HepG2 (cell line): ENCODE measurements at regions not wholly inside any gene's neighbourhood (a gene's known extent, or its start where the extent isn't known, plus 50 kb on each side); places are given as distances from the start of the nearest gene placed in this dataset.
A peak's percentile ranks its signal among the peaks of the same experiment; 100 is the strongest.

Experiments used
- ARNTL ChIP-seq: sonication (generic); formaldehyde crosslinking; IDR thresholded peaks from 2 replicates; pipeline ENCODE4 v1.4.0; 2020; ENCODE audit warnings: mild to moderate bottlenecking, missing genetic modification reagents
- FOXK1 ChIP-seq: sonication (generic); formaldehyde crosslinking; IDR thresholded peaks from 2 replicates; pipeline ENCODE4 v1.4.0; 2020; ENCODE audit warnings: low read depth, missing genetic modification reagents, borderline replicate concordance
- GATAD1 ChIP-seq: IDR thresholded peaks from 2 replicates; pipeline ENCODE4 v1.6.1; 2016; ENCODE audit warnings: missing genetic modification reagents, missing compliant biosample characterization
- HNRNPUL1 ChIP-seq: fragments of 200-400 bp; formaldehyde crosslinking; IDR thresholded peaks from 2 replicates; pipeline ENCODE4 v1.6.1; 2017; ENCODE audit warnings: low read depth, mild to moderate bottlenecking, low read length, moderate library complexity
- ISX ChIP-seq: sonication (generic); formaldehyde crosslinking; conservative IDR thresholded peaks from 2 replicates; pipeline ENCODE4 v1.5.0; 2020; ENCODE audit warnings: missing genetic modification reagents
- KDM3A ChIP-seq: IDR thresholded peaks from 2 replicates; pipeline ENCODE4 v1.6.1; 2018; ENCODE audit warnings: low read depth, missing compliant biosample characterization
- MAFK ChIP-seq, 2 experiments: IDR thresholded peaks in 1 of 2; conservative IDR thresholded peaks in 1 of 2; 2 replicates each; pipeline ENCODE4 v1.6.1; 2011; ENCODE audit warnings: improper control_type of control experiment in 2 of 2, low read length in 2 of 2
- NFYC ChIP-seq: IDR thresholded peaks from 2 replicates; pipeline ENCODE4 v1.6.1; 2016; ENCODE audit warnings: missing genetic modification reagents, missing compliant biosample characterization
- PHF8 ChIP-seq: sonication (generic); formaldehyde crosslinking; IDR thresholded peaks from 2 replicates; pipeline ENCODE4 v1.5.0; 2020; ENCODE audit warnings: missing genetic modification reagents
- TEAD2 ChIP-seq: sonication (generic); formaldehyde crosslinking; IDR thresholded peaks from 2 replicates; pipeline ENCODE4 v1.9.0; 2021; ENCODE audit warnings: missing genetic modification reagents
- ZFP82 ChIP-seq: sonication (generic); formaldehyde crosslinking; IDR thresholded peaks from 2 replicates; pipeline ENCODE4 v1.5.1; 2020; ENCODE audit warnings: mild to moderate bottlenecking, missing genetic modification reagents, borderline replicate concordance
- ZNF10 ChIP-seq: sonication (generic); formaldehyde crosslinking; IDR thresholded peaks from 2 replicates; pipeline ENCODE4 v1.4.0; 2020; ENCODE audit warnings: mild to moderate bottlenecking, low read depth, missing genetic modification reagents, borderline replicate concordance
- TF ChIP-seq, protein P1 (sequence below): sonication (generic); formaldehyde crosslinking; IDR thresholded peaks from 2 replicates; pipeline ENCODE4 v1.4.0; 2020; ENCODE audit warnings: missing genetic modification reagents
- TF ChIP-seq, protein P2 (sequence below): sonication (generic); formaldehyde crosslinking; IDR thresholded peaks from 2 replicates; pipeline ENCODE4 v1.4.0; 2020; ENCODE audit warnings: missing genetic modification reagents
- TF ChIP-seq, protein P3 (sequence below): sonication (generic); formaldehyde crosslinking; conservative IDR thresholded peaks from 2 replicates; pipeline ENCODE4 v1.4.0; 2020; ENCODE audit warnings: missing genetic modification reagents
- TF ChIP-seq, protein P4 (sequence below), 2 experiments: sonication (generic) in 1 of 2; formaldehyde crosslinking in 1 of 2; IDR thresholded peaks; 2 replicates each; pipeline versions ENCODE4 v1.4.0 to v1.6.1; 2016 to 2020; ENCODE audit warnings: borderline replicate concordance in 1 of 2, low read depth in 1 of 2, mild to moderate bottlenecking in 1 of 2, missing genetic modification reagents in 1 of 2
- TF ChIP-seq, protein P5 (sequence below): sonication (generic); formaldehyde crosslinking; IDR thresholded peaks from 2 replicates; pipeline ENCODE4 v1.5.0; 2020; ENCODE audit warnings: missing genetic modification reagents, mild to moderate bottlenecking, borderline replicate concordance
- TF ChIP-seq, protein P6 (sequence below): sonication (generic); formaldehyde crosslinking; IDR thresholded peaks from 2 replicates; pipeline ENCODE4 v1.4.0; 2020; ENCODE audit warnings: missing genetic modification reagents

DNA sequence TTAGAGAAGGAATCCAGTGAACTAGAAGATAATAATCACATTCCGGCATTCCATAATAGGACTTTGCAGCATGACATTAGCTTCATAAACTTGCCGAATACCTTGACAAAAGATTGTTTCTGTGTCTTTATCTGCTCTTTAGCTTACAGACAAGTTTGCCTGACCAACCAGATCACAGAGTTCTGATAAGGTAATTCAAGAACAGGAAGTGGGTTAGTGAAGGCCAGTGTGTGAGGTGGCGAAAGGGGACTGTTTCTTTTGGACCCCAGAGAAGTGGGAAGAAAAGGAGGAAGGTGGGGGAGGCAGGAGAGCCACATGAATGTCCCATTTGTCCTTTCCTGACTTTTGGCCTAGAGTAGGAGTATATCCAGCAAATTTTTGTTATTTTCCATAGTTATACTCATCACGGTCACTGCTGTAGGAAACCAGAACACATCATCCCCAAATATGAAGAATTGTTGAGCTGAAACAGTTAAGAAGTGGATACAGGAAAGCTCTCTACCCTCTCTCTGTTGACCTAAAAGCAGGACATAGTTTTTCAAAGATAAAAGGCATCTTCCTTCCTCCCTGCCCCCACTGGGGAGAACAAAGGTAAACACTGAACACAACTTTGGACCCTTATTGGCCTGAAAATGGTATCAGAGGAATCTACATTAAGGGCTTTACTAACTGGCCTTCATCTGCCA, 72.4 kb upstream of the TNFAIP3 start (continued):
- TF ChIP-seq, protein P1, sequence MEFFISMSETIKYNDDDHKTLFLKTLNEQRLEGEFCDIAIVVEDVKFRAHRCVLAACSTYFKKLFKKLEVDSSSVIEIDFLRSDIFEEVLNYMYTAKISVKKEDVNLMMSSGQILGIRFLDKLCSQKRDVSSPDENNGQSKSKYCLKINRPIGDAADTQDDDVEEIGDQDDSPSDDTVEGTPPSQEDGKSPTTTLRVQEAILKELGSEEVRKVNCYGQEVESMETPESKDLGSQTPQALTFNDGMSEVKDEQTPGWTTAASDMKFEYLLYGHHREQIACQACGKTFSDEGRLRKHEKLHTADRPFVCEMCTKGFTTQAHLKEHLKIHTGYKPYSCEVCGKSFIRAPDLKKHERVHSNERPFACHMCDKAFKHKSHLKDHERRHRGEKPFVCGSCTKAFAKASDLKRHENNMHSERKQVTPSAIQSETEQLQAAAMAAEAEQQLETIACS (CRISPR knock-in tag): no peak
- TF ChIP-seq, protein P2, sequence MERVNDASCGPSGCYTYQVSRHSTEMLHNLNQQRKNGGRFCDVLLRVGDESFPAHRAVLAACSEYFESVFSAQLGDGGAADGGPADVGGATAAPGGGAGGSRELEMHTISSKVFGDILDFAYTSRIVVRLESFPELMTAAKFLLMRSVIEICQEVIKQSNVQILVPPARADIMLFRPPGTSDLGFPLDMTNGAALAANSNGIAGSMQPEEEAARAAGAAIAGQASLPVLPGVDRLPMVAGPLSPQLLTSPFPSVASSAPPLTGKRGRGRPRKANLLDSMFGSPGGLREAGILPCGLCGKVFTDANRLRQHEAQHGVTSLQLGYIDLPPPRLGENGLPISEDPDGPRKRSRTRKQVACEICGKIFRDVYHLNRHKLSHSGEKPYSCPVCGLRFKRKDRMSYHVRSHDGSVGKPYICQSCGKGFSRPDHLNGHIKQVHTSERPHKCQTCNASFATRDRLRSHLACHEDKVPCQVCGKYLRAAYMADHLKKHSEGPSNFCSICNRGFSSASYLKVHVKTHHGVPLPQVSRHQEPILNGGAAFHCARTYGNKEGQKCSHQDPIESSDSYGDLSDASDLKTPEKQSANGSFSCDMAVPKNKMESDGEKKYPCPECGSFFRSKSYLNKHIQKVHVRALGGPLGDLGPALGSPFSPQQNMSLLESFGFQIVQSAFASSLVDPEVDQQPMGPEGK (CRISPR knock-in tag): peak; percentile 96
- no peak for TF ChIP-seq PHF8
- no peak for TF ChIP-seq MAFK (conservative IDR thresholded peaks at IDR 0.05 in 1 of 2, IDR thresholded peaks at IDR 0.05 in 1 of 2; ENCODE audit: low read length in 2 of 2)
- peak; percentile 77 for TF ChIP-seq GATAD1 (CRISPR knock-in tag)
- peak; percentile 98 for TF ChIP-seq FOXK1
- TF ChIP-seq TEAD2 (CRISPR knock-in tag): no peak
- TF ChIP-seq NFYC (CRISPR knock-in tag): peak; percentile 63
- TF ChIP-seq ARNTL: peak; percentile 67
- no peak for TF ChIP-seq ISX (CRISPR knock-in tag)
- TF ChIP-seq, protein P3, sequence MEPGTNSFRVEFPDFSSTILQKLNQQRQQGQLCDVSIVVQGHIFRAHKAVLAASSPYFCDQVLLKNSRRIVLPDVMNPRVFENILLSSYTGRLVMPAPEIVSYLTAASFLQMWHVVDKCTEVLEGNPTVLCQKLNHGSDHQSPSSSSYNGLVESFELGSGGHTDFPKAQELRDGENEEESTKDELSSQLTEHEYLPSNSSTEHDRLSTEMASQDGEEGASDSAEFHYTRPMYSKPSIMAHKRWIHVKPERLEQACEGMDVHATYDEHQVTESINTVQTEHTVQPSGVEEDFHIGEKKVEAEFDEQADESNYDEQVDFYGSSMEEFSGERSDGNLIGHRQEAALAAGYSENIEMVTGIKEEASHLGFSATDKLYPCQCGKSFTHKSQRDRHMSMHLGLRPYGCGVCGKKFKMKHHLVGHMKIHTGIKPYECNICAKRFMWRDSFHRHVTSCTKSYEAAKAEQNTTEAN: peak; percentile 84
- TF ChIP-seq, protein P4, sequence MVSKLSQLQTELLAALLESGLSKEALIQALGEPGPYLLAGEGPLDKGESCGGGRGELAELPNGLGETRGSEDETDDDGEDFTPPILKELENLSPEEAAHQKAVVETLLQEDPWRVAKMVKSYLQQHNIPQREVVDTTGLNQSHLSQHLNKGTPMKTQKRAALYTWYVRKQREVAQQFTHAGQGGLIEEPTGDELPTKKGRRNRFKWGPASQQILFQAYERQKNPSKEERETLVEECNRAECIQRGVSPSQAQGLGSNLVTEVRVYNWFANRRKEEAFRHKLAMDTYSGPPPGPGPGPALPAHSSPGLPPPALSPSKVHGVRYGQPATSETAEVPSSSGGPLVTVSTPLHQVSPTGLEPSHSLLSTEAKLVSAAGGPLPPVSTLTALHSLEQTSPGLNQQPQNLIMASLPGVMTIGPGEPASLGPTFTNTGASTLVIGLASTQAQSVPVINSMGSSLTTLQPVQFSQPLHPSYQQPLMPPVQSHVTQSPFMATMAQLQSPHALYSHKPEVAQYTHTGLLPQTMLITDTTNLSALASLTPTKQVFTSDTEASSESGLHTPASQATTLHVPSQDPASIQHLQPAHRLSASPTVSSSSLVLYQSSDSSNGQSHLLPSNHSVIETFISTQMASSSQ (IDR thresholded peaks at IDR 0.05; ENCODE audit: low read depth): peak; percentile 74
- TF ChIP-seq, protein P4 (CRISPR knock-in tag; IDR thresholded peaks at IDR 0.05; ENCODE audit: borderline replicate concordance): peak; percentile 87
- TF ChIP-seq, protein P5, sequence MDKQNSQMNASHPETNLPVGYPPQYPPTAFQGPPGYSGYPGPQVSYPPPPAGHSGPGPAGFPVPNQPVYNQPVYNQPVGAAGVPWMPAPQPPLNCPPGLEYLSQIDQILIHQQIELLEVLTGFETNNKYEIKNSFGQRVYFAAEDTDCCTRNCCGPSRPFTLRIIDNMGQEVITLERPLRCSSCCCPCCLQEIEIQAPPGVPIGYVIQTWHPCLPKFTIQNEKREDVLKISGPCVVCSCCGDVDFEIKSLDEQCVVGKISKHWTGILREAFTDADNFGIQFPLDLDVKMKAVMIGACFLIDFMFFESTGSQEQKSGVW (CRISPR knock-in tag): no peak
- peak; percentile 77 for TF ChIP-seq KDM3A
- TF ChIP-seq ZNF10: no peak
- TF ChIP-seq, protein P6, sequence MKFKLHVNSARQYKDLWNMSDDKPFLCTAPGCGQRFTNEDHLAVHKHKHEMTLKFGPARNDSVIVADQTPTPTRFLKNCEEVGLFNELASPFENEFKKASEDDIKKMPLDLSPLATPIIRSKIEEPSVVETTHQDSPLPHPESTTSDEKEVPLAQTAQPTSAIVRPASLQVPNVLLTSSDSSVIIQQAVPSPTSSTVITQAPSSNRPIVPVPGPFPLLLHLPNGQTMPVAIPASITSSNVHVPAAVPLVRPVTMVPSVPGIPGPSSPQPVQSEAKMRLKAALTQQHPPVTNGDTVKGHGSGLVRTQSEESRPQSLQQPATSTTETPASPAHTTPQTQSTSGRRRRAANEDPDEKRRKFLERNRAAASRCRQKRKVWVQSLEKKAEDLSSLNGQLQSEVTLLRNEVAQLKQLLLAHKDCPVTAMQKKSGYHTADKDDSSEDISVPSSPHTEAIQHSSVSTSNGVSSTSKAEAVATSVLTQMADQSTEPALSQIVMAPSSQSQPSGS (CRISPR knock-in tag): peak; percentile 84
- TF ChIP-seq HNRNPUL1: peak; percentile 76; the same call in 1 of the 2 replicates
- peak; percentile 54; the same call in 1 of the 2 replicates for TF ChIP-seq ZFP82 (CRISPR knock-in tag)
